Stimulated activated CD4-positive, alpha-beta T cell treated with anti-CD3 and anti-CD28 coated beads, TNF-alpha, amount 100 ng/mL, for 4 hours (primary cell): ENCODE measurements at regions not wholly inside any gene's neighbourhood (a gene's known extent, or its start where the extent isn't known, plus 50 kb on each side); places are given as distances from the start of the nearest gene placed in this dataset.
"Not testable (repeated sequence)": the region's sequence is repeated elsewhere in the genome, so short reads cannot be mapped to it uniquely, and the experiment has no call there.

Source experiments
- DNase-seq, 3 experiments: peaks; one replicate each; pipeline ENCODE4 v3.0.0-alpha.2; 2020; ENCODE audit warnings: low read depth in 3 of 3

- DNase-seq, result no peak
Measured at GRCh38 chr21:15614766-15615165, 115.0 kb upstream of the USP25 start.

- DNase-seq, result no peak
Measured at GRCh38 chr21:15616864-15617574, 112.8 kb upstream of the USP25 start.

- DNase-seq, result no peak
Measured at GRCh38 chr21:15617964-15618363, 111.8 kb upstream of the USP25 start.

- no peak for DNase-seq
Measured at GRCh38 chr21:15620892-15621291, 108.9 kb upstream of the USP25 start.

- DNase-seq, result no peak
Measured at GRCh38 chr21:15624646-15625045, 105.1 kb upstream of the USP25 start.

- no peak for DNase-seq
Measured at GRCh38 chr21:15625363-15625762, 104.4 kb upstream of the USP25 start.

- no peak for DNase-seq
Measured at GRCh38 chr21:15626031-15626430, 103.8 kb upstream of the USP25 start.

GRCh38 chr21:15627011-15627410 is 102.8 kb upstream of the USP25 start:
- DNase-seq, result no peak

GRCh38 chr21:15627823-15628222 is 102.0 kb upstream of the USP25 start:
- no peak for DNase-seq

- no peak for DNase-seq
Measured at GRCh38 chr21:15631342-15631741, 98.4 kb upstream of the USP25 start.

GRCh38 chr21:15634541-15634940 is 95.2 kb upstream of the USP25 start:
- DNase-seq, result not testable (repeated sequence)

- DNase-seq, result no peak
Measured at GRCh38 chr21:15638856-15639549, 90.8 kb upstream of the USP25 start.

- not testable (repeated sequence) for DNase-seq
Measured at GRCh38 chr21:15640113-15640512, 89.7 kb upstream of the USP25 start.

- DNase-seq, result no peak
Measured at GRCh38 chr21:15644489-15644888, 85.3 kb upstream of the USP25 start.

- DNase-seq, result no peak
Measured at GRCh38 chr21:15645830-15646229, 84.0 kb upstream of the USP25 start.

- DNase-seq, result no peak
Measured at GRCh38 chr21:15650735-15651134, 79.0 kb upstream of the USP25 start.

- DNase-seq, result no peak
Measured at GRCh38 chr21:15651172-15651571, 78.6 kb upstream of the USP25 start.

GRCh38 chr21:15653710-15654109 is 76.1 kb upstream of the USP25 start:
- no peak for DNase-seq

- DNase-seq, result no peak
Measured at GRCh38 chr21:15654171-15654570, 75.6 kb upstream of the USP25 start.

- no peak for DNase-seq
Measured at GRCh38 chr21:15659753-15660422, 69.9 kb upstream of the USP25 start.

- no peak for DNase-seq
Measured at GRCh38 chr21:15660423-15660804, 69.4 kb upstream of the USP25 start.

- DNase-seq, result no peak
Measured at GRCh38 chr21:15667010-15667409, 62.8 kb upstream of the USP25 start.

GRCh38 chr21:15667819-15668218 is 62.0 kb upstream of the USP25 start:
- no peak for DNase-seq
